NCI-H748 (cell line): ENCODE measurements at regions not wholly inside any gene's neighbourhood (a gene's known extent, or its start where the extent isn't known, plus 50 kb on each side); places are given as distances from the start of the nearest gene placed in this dataset.
"Not testable (repeated sequence)": the region's sequence is repeated elsewhere in the genome, so short reads cannot be mapped to it uniquely, and the experiment has no call there.

Experiments
- DNase-seq: peaks from one replicate; lab custom pipeline; 2025; ENCODE audit not compliant: unreplicated experiment; lab: John Stamatoyannopoulos, UW

DNA sequence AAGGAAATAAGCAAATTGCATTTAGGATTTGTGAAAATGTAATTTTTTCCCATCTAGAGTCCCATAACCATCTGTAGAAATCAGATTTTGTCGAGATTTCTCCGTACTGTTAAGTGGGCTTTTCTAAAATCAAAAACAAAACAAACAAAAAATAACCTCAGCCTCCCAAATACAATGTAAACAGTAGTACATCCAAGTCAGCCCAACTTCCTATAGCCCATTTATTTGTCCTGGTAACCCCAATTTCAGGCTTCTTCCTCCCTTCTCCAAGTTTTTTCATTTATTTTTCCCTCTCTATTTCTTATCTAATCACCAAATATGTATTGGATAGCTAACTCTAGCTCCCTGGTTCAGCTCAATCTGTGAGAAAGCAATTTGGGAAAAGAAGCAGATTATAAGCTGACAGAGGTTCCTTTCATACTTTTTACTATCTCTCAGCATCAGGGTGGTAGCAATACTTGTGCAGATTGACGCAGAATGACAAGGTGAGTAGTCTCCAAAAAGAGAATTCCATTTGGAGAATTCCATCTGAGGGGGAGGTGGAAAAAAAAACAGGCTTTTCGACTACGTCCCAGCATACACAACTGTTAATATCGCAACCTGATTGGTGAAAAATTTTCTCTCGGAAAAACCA lies 132.6 kb upstream of the BTN3A2 start:
- DNase-seq = no peak

DNA sequence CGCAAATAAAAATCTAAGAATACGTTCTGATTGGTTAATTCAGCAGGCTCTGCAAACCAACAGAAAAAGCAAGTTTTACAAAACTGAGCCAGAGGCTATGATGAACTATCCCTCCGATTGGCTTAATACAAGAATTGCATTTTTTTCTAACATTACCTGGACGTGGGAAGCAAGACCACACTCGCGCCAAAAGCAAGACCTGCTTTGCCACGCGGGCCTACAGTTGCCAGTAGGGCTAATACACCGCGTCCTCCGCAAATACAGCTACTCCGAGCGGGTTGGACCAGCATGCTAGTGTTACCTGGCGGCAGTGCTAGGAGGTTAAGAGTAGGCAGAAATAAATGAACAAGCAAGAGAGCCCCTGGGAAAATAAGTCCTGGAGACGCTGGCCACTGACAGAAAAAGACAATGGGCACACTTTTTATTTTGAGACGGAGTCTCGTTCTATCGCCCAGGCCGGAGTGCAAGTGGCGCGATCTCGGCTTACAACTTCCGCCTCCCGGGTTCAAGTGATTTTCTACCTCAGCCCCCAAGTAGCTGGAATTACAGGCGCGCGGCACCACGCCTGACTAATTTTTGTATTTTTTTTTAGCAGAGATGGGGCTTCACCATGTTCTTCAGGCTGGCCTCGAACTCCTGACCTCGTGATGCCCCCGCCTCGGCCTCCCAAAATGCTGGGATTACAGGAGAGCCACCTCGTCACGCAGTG lies 131.9 kb upstream of the BTN3A2 start:
- DNase-seq = peak; percentile 91

DNA sequence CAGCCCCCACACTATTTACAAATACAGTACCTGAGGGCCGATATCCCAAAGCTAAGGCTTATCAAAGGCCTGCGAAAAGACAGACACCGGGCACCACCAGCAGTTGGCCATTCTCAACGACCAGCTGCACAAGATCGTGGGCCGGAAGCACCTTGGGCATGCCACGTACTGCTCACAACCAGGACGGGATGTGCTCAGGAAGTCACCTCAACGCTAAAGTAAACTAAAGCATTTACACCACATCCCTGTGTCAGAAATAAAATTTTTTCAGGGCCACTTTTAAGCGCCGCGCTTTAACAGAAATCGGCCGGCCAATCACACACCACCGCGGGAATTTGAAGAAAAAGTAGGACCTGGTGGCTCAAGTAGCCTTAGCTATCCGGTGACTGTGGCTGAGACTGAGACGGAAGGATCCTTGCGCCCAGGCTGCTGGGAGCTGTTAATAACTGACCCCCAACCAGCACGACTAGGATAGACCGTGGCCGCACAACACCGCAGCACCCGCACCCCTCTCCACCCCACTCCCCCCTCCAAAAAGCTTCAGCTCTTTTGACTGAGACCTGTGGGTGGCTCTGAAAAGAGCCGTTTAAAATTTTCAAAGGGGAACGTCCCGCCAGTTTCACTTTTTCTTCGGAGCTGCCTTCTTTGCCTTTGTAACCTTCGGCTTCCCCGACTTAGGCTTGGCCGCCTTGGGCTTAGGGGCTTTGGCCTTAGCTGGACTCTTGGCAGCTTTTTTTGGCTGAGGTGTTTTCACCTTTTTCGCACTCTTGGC lies 131.2 kb upstream of the BTN3A2 start:
- peak; percentile 91 for DNase-seq

DNA sequence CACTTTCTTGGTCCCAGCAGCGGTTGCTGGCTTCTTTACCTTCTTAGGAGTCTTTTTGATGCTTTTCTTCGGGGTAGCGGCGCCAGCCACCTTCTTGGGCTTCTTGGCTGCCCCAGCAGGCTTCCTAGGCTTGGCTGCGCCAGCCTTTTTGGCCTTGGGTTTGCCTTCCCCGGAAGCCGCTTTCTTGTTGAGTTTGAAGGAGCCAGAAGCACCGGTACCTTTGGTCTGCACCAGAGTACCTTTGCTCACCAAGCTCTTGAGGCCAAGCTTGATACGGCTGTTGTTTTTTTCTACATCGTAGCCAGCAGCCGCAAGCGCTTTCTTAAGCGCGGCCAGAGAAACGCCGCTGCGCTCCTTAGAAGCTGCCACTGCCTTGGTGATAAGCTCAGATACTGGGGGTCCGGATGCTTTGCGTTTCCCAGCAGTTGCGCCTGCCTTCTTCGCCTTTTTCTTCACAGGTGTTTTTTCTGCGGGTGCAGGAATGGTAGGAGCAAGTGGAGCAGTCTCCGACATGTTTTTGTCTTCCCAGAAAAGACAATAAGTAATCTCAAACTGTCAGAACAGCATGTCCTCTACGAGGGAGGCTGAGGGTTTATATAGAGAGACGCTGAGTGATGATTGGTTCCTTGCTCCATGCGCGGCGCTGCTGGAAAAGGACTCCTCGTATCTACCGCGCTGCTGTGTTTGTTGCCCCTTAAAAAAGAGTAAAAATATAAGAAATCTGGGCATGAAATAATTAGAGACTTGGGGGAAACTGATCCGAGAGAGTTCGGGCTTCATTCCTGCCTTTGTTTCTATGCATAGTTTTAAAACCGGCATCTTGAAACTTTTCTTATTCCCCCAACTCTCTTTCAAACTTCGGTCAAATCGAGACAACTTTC lies 130.3 kb upstream of the BTN3A2 start:
- peak; percentile 96 for DNase-seq

DNA sequence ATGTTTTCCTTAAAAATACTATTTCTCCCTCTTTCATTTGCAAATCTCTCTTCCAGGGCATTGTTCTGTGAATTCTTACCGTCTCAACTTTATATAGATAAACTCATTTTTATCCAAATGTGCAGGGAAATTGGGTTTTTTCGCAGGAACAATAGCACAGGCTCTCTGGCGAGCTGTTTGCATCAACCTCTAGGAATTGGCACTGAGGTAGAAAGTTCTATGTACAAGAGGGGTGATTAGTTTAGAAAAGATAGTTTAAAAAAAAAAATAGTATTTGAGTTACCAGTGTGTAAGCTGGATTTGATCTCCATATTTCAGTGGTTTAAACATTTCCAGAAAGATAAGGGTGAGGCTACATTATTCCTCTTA lies 129.7 kb upstream of the BTN3A2 start:
- peak; percentile 49 for DNase-seq

DNA sequence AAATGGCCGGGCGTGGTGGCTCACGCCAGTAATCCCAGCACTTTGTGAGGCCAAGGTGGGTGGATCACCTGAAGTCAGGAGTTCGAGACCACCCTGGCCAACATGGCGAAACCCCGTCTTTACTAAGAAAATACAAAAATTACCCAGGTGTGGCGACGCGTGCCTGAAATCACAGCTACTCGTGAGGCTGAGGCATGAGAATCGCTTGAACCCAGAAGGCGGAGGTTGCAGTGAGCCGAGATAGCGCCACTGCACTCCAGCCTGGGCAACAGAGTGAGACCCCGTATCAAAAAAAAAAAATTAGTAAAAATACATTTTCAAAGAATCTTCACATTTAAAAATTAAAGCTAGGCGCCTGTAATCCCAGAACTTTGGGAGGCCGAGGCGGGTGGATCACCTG lies 125.6 kb upstream of the BTN3A2 start:
- not testable (repeated sequence) for DNase-seq

DNA sequence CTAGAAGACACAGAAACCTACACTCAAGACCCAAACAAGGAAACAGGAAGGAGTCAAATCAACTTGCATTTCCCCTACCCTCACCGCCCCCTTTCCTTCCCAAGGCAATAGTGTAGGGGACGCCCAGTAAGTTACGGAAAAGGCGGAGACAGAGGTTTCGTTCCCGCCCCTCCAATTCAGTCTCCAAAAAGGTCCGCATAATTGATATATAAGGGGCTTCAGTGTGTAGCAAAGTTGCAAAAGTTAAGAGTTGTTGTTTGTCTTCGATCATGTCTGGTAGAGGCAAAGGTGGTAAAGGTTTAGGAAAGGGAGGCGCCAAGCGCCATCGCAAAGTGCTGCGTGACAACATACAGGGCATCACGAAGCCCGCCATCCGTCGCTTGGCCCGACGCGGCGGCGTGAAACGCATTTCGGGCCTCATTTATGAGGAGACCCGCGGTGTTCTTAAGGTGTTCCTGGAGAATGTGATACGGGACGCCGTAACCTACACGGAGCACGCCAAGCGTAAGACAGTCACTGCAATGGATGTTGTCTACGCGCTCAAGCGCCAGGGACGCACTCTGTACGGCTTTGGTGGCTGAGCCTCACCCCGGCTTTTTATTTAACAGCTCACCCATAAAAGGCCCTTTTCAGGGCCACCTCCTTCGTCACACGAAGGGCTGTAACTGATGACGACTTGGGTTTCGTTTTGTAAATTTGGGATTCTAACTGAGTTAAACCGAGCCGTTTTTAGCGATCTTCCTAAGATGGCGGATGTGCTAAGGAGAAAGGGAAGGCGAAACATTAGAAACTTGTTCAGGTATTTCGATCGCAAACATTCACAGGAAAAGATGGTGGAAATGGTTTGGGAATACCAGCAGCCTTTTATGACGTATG lies 124.6 kb upstream of the BTN3A2 start:
- no peak for DNase-seq

DNA sequence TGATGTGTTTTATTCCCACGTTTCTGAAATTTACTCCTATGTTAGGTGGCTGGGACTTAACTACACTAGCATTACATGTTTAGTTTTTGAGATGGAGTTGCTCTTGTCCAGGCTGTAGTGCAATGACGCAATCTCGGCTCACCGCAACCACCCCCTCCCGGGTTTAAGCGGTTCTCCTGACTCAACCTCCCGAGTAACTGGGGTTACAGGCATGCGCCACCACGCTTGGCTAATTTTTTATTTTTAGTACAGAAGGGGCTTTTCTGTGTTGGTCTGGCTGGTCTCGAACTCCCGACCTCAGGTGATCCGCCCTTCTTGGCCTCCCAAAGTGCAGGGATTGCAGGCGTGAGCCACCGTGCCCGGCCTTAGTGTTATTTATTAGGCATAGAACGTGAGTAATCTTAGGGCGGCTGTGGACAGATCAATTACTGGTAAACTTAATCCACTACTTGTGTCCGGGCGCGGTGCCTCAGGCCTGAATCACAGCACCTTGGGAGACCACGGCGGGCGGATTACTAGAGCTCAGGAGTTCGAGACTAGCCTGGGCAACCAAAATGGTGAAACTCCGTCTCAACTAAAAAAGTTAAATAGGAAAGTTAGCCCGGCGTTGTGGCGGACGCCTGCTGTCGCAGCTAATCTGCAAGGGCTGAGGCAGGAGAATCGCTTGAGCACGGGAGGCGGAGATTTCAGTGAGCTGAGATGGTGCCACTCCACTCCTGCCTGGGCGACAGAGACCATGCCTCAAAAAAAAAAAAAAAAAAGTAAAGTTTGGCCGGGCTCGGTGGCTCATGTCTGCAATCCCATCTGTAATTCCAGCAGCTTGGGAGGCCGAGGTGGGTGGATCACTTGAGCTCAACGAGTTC lies 123.7 kb upstream of the BTN3A2 start:
- no peak for DNase-seq

DNA sequence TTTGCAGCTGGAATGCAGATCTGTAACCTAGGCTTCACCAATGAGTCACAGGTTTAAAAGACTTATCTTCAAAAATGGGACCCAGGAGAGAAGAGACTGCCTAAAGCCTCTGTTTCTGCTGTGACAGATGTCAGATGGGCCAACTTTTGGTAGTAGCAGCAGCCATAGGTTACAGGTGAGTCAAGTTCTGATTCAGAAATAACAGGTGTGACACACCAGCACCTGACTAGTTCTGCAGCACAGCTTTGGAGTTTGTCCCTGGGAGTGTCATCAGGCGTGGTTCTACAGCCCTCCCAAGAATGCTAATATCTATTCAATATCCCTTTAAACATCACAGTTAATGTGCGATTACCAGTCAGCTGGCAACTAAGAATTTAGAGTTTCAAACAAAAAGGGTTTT lies 121.9 kb upstream of the BTN3A2 start:
- no peak for DNase-seq

DNA sequence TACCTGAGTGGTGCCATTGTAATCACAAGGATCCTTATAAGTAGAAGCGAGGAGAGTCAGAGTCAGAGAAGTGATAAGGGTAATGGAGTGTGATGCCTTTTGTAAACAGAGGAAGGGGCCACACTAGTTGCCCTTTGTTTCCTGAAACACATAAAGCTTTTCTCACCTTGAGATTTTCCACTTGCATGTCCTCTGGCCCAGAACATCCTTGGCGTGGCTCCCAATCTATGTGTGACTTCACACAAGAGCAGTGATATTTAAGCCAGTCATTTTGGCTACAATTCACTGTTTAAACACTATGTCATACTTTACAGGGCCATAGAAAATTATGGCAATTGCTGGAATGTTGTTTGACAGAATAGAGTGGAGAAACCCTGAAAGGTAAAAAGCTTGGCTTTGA lies 121.2 kb upstream of the BTN3A2 start:
- DNase-seq = peak; percentile 31

DNA sequence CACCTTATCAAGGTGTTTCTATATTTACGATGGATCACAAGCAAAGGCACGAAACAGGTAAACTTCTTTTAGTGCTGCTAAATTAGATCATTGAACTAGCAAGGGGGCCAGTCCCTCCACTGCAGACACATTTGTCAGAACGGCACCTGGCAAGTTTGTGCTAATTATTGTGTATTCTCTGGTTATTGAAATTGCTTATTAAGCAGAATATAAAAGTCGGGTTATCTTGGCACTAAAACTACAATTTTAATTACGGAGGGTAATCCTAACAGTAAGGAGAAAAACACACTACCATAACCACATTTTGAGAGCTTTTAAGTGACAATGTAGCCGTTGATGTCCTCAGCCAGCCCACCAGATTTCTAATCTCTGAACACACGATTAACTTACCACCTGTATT lies 118.9 kb upstream of the BTN3A2 start:
- no peak for DNase-seq

DNA sequence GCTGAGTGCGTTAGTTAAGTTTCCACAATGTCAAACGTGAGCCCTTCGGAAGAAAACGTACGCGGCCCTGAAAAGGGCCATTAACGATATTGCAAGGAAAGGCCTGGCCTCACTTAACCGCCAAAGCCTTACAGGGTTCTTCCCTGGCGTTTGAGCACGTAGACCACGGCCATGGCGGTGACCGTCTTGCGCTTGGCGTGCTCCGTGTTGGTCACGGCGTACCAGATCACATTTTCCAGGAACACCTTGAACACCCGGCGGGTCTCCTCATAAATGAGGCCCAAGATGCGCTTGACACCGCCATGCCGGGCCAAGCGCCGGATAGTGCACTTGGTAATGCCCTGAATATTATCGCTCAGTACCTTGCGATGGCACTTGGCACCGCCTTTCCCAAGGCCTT lies 118.4 kb upstream of the BTN3A2 start:
- DNase-seq = no peak

DNA sequence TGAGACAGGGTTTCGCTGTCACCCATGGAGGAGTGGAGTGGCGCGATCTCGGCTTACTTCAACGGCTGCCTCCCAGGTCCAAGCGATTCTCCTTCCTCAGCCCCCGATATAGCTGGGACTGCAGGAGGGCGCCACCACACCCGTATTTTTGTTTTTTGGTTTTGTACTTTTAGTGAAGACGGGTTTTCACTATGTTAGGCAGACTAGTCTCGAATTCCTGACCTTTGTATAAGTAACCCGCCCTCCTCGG lies 115.4 kb upstream of the BTN3A2 start:
- no peak for DNase-seq

DNA sequence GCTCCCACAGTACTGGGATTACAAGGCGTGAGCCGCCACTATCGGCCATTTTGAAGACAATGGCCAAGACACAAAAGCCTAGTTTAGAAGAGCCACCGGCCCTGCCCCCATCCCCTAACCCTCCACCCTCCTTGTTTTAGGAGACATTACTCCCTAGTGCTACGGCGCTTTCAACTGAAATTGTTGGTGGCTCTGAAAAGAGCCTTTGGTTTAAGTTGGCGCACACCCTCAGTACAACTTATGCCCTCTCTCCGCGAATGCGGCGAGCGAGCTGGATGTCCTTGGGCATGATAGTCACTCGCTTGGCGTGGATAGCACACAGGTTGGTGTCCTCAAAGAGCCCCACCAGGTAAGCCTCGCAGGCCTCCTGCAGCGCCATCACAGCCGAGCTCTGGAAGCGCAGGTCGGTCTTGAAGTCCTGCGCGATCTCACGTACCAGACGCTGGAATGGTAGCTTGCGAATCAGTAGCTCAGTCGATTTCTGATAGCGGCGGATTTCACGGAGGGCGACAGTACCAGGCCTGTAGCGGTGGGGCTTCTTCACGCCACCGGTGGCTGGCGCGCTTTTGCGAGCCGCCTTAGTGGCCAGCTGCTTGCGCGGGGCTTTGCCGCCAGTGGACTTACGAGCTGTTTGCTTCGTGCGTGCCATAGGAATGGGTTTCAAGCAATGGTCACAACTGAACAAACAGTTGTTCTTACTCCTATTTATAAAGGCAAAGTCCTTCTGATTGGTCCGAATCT lies 114.9 kb upstream of the BTN3A2 start:
- DNase-seq = peak; percentile 97

DNA sequence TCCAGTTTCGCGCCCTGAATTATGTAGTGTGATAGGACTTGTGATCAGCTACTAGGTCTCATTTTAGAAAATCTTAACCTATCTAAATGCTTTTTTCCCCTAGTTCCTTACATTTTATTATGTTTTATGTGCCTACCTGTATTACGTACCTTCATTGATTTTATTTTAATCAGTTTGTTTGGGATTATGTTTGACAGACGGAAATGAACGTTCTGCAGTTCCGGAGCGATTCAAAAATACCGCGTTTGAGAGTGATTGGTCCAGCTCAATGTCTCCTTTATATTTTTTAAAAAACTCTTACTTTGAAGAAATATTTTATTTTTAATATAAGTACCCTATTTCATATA lies 114.3 kb upstream of the BTN3A2 start:
- peak; percentile 90 for DNase-seq

DNA sequence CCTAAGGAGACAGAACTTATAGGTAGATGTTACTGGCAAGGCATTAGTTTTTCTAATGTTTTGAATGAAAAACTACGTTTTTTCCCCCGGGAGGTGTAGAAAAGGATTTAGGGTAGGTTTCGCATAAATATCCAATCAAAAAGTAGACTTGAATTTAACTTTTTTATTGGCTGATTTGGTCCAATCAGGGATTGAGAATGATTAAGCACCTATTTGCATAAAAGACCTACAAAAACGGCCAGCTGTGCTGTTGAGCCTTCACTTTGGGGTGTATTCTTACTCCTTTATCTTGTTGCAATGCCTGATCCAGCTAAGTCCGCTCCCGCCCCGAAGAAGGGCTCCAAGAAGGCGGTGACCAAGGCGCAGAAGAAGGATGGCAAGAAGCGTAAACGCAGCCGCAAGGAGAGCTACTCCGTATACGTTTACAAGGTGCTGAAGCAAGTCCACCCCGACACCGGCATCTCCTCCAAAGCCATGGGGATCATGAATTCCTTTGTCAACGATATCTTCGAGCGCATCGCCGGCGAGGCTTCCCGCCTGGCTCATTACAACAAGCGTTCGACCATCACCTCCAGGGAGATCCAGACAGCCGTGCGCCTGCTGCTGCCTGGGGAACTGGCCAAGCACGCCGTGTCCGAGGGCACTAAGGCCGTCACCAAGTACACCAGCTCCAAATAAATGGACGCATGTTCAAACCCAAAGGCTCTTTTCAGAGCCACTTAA lies 113.5 kb upstream of the BTN3A2 start:
- peak; percentile 98 for DNase-seq

DNA sequence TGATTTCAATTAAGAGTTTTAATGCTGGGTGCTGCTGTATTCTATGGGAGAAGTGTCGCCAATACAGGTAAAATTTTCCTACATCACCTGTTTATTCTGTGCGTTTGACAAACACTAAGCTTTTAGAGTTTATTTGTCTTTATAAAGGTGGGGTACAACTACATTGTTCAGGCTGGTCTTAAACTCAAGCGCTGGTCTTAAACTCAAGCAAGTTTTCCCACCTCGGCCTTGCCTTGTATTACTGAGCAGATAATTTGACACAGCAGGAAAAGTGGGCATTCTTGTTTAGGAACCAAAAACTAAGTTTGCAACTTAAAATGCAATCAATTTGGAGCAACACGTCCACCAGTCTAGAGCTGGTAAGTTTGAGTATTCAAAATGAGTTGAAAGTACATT lies 112.9 kb upstream of the BTN3A2 start:
- peak; percentile 51 for DNase-seq

DNA sequence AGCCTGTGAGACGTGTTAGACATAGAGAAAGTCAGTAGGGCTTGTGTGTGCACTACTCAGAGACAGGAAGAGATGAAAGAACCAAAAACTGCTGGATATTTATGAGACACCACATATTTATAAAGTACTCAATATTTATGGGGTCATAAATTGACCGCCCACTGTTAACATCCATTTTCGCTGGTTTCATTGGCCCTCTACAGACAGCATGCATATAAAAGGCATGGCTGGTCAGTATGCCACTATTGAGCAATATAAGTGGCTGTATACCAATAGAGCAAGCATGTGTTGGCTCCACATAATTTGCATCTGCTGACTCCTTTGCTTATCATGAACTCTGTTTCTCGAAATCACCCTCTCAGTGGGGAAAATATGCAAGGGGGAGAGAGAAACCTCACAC lies 110.3 kb upstream of the BTN3A2 start:
- no peak for DNase-seq
